GM18517 (cell line): ENCODE measurements at regions not wholly inside any gene's neighbourhood (a gene's known extent, or its start where the extent isn't known, plus 50 kb on each side); places are given as distances from the start of the nearest gene placed in this dataset.

ENCODE experiments used
- ATAC-seq: cut with Tn5 transposase; IDR thresholded peaks from one replicate; pipeline ENCODE4 v1.9.1; 2021; ENCODE audit warnings: mild to moderate bottlenecking, moderate library complexity; ENCODE audit not compliant: unreplicated experiment

DNA sequence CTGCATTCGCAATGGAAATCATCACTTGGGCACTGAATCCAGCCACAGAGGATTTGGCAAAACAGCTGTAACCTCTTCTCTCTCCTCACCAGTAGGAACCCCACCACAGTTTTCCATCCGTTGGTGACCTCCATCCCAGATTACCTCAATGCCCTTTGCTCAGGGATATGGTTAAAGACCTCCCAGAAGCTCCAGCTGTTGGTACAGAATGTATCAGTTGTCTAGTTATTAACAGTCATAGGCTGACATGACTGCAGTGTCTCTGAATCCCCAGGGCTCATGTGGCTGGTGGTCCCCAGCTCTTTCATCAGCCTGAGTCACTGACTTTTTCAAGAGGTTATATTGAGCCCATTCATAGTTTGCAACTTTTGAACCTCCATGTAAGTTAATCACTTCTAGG is 189.8 kb upstream of the HHIP start:
- no peak for ATAC-seq

DNA sequence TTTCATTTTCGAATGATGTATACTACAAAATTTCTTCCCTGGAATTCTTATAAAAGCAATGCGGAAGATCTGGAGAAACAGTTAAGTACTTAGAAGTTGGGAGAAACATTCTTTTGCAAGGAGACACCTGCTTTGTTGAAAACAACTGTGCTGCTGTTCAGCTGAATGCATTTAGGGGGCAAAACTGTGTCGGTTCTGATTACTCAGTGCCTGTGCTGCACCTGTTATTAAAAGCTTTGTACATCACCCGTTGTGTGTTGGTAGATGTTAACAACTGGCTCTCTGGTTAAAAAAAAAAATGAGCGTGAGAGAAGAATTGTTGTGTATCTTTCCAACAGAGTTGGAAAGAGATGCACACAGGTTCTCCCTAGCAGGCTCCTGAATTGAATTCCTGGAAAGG is 184.1 kb upstream of the HHIP start:
- ATAC-seq, result no peak

GRCh38 chr4:144463236-144463635 is 182.7 kb upstream of the HHIP start:
- ATAC-seq, result no peak

- ATAC-seq, result no peak
These were observed 182.1 kb upstream of the HHIP start for GRCh38 chr4:144463896-144464295.

GRCh38 chr4:144465546-144465945 is 180.4 kb upstream of the HHIP start:
- ATAC-seq, result no peak

GRCh38 chr4:144480068-144480467 is 165.9 kb upstream of the HHIP start:
- no peak for ATAC-seq

DNA sequence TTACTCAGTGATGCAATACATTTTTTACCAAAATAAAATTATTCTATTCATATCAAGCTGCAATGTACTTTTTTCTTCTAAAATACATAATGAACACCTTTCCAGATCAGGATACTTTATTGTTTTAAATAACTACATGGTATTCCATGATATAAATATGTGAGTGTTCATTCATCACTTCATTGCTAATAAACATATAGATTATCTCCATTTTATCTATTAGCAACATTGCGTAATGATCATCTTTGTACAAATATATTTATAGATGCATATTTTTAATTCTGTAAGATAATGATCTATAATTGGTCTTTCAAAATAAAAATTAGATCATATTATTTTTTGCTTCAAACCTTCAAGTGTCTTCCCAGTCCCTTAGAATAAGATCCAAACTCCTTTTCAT is 156.1 kb upstream of the HHIP start:
- ATAC-seq, result no peak

DNA sequence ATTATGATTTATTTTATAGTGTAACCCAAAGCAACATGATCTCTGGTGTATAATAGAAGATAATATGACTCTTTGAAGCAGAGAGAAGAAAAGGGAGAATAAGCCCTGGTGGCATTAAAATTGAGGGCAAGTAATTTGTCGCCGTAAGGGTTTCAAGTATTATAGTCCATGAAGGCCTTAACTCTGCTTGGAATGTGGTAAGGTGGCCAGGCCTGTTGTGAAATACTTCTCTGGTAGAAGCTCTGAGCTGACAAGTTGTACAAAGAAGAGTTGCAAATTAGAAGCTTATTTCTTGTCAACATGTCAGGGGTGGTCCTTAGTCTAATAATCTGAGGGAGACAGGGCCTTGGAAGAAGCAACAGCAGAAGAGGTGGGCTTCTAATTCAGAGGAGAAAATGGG is 151.7 kb upstream of the HHIP start:
- no peak for ATAC-seq

GRCh38 chr4:144495944-144496343 is 150.0 kb upstream of the HHIP start:
- ATAC-seq, result no peak

DNA sequence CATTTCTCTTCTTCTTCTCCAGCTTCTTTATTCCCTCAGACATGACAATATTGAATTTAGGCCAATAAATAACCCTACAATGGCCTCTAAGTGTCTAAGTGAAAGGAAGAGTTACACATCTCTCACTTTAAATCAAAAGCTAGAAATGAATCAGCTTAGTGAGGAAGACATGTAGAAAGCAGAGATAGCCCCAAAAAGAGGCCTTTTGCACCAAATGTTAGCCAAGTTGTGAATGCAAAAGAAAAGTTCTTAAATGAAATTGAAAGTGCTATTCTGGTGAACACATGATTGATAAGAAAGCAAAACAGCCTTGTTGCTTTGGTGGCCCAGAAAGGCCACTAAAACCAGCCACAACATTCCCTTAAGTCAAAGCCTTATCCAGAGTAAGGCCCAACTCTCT is 146.2 kb upstream of the HHIP start:
- ATAC-seq, result peak; percentile 89

GRCh38 chr4:144501231-144501780 is 144.7 kb upstream of the HHIP start:
- no peak for ATAC-seq

DNA sequence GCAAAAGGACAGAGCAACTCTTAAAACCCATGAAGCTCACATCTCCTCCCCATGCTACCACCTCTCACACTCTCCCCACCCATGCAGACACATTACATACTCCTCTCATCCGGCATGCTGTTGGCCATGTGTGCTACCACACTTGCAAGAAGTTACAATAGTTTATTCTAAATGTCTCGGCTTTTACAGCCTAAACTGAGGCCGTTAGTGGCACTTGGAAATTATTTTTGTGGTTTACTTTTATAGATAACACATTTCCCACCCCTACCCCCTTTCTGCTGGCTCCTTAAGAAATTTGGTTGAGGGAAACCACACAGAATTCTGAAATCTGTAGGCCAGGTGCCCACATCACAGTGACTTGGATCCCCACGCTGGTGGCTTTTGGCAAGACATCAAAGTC is 141.1 kb upstream of the HHIP start:
- ATAC-seq, result no peak

GRCh38 chr4:144507311-144508101 is 138.4 kb upstream of the HHIP start:
- ATAC-seq, result no peak

DNA sequence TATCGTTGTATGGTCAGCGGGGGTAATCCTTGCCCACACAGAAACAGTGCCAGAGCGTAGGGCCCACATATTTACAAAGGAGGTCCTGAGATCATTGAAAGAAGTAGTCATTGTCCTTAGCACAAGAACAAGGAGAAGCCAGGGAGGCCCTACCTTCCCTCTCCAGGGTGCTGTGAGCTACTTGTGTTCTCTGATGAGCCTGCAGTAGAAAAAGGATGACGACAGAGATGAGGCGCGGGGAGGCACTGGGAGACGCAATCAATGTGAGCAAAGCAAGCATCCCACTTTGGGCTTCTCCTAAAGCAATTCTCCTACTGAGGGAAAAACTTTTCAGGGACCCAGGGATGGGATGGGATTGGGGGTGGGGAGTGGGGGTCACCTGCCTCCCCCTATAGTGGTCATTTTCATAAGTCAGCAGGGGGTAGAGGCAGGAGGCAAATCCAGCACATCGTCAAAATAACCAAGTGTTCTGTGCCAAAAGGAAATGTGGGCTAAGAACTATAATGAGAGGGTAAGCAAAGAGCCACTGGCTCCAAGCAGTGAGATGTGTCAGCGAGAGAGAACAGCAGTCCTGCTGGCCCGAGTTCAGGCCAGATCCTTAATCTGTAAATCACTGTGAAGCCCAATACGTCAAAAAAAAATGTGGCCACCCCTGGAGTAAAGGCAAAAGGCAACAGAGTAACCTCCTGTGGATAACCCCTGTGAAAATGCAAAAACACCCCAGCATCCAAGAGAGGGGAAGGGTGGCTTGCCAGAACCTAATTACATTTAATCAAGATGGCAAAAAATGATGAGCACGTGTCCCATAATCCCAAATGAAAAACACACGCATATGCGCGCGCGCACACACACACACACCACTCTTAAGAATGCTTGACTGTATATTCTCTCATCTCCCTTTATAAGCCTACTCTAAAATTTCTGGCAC is 136.6 kb upstream of the HHIP start:
- no peak for ATAC-seq

DNA sequence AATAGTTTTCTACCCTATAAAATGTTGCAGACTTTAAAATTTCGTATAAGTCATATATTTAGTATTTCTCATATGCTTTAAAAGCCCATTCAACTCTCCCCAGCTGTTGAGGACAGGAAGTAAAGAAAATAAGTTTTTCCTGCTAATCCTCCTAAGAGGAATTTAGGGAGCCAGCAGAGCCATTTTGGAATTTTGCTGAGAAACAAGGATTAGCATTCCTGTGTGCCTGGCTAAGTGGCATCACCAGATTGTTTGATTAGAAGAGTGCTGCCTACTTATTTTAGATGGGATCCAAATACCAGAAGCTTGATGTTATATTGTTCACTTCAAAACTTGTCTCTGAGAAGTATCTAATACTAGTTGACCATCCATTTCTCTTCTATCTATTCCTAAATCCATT is 131.2 kb upstream of the HHIP start:
- ATAC-seq, result no peak

GRCh38 chr4:144518181-144518895 is 127.6 kb upstream of the HHIP start:
- no peak for ATAC-seq

DNA sequence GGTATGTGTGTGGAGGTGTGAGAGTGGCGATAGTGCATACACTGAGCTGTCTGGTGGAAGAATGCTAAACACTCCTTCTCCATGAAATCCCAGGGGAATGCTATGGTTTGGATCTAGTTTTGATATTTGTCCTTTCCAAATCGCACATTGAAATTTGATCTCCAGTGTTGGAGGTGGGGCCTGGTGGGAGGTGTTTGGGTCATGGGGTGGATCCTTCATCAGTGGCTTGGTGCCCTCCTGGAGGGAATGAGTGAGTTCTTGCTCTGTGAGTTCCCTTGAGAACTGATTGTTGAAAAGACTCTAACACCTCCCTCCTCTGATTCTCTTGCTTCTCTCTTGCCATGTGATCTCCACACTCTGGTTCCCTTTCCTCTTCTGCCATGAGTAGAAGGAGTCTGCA is 114.1 kb upstream of the HHIP start:
- no peak for ATAC-seq

DNA sequence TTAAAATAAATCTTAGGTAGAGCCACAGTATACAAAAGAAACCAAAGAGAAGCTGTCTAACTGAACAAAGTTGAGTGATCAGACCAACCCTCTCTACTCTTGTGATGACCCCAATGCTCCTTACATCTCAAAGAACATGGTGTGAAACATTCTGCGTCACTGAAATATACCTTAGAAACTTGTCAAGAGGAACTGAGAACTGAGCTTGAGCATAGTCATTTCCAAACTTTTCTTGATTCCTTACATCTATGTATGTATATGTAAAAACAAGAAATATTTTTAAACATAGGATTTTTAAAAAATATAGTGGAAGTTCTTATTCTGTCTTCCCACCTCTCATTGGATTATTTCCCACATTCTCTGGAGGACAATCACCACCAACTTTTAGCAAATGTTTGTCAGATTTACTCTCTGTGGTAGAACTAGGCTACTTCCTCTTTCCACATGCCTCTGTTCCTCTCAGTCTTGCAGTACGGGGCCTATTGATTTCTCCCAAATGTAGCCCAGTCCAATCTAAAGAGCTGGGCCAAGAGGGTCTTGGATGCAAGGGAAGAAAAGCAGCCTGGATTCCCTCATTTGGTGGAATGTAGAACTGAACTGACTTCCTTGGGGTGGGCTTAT is 98.2 kb upstream of the HHIP start:
- ATAC-seq, result peak; percentile 100

- ATAC-seq, result no peak
These were observed 89.3 kb upstream of the HHIP start for GRCh38 chr4:144556636-144557035.

DNA sequence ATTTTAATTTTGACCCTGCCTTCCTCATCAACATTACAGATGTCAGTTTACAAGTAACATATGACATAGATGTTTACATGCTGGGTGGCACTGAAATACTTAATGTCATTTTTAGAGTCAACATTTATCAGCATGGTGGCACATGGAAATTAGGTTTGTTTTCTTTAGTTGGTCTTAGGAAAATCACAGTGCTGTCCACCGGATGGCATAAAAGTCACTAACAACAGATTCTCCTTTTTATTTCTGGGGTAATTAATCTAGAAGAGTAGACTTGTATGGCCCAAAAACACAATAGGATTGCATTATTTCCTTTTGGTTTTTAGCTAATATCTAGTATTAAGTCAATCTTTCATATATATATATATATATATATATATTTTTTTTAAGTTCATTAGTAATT is 88.6 kb upstream of the HHIP start:
- no peak for ATAC-seq
